Tibial nerve (tissue), 3 donors: ENCODE measurements at regions not wholly inside any gene's neighbourhood (a gene's known extent, or its start where the extent isn't known, plus 50 kb on each side); places are given as distances from the start of the nearest gene placed in this dataset.

Experiments used
- CTCF ChIP-seq, 5 experiments: fragments of 200-600 bp in 3 of 5; fragments of 450-650 bp in 2 of 5; sonication (generic) in 3 of 5; IDR thresholded peaks; one replicate each; pipeline ENCODE4 v1.5.1; 2016 to 2019; ENCODE audit warnings: antibody characterized with exemption in 5 of 5, mild to moderate bottlenecking in 3 of 5, moderate library complexity in 2 of 5
- POLR2A ChIP-seq, 2 donors: fragments of 450-650 bp; IDR thresholded peaks; one replicate each; pipeline ENCODE4 v1.6.1; 2017; ENCODE audit warnings: antibody characterized with exemption in 2 of 2, mild to moderate bottlenecking in 2 of 2, moderate library complexity in 2 of 2

- TF ChIP-seq CTCF (IDR thresholded peaks at IDR 0.05) (no peak), POLR2A (IDR thresholded peaks at IDR 0.05) (no peak)
These were observed 141.3 kb upstream of the FOXN2 start for GRCh38 chr2:48173141-48173540.
